ENCODE measurements at regions not wholly inside any gene's neighbourhood (a gene's known extent, or its start where the extent isn't known, plus 50 kb on each side); places are given as distances from the start of the nearest gene placed in this dataset.
"Not testable (repeated sequence)": the region's sequence is repeated elsewhere in the genome, so short reads cannot be mapped to it uniquely, and the experiment has no call there.

GRCh38 chr4:55010550-55010949 lies 114.8 kb downstream of the KDR start:
- no peaks in the 10 kb centered on the region for H3K4me1 Mint-ChIP-seq (ENCODE audit: low read depth)
- H3K27ac Mint-ChIP-seq, result no peak overlapping the region
- H3K36me3 Mint-ChIP-seq (ENCODE audit: low read depth), result no peaks in the 10 kb centered on the region
- H3K9me3 Mint-ChIP-seq, result no peaks in the 10 kb centered on the region
- intact Hi-C loops (cut with micrococcal nuclease), result no loop called here
- no peak for DNase-seq (ENCODE audit: low spot score)
- H3K27me3 Mint-ChIP-seq (ENCODE audit: insufficient read depth), result no peaks in the 10 kb centered on the region
- H3K4me3 Mint-ChIP-seq, result no peak overlapping the region

DNA sequence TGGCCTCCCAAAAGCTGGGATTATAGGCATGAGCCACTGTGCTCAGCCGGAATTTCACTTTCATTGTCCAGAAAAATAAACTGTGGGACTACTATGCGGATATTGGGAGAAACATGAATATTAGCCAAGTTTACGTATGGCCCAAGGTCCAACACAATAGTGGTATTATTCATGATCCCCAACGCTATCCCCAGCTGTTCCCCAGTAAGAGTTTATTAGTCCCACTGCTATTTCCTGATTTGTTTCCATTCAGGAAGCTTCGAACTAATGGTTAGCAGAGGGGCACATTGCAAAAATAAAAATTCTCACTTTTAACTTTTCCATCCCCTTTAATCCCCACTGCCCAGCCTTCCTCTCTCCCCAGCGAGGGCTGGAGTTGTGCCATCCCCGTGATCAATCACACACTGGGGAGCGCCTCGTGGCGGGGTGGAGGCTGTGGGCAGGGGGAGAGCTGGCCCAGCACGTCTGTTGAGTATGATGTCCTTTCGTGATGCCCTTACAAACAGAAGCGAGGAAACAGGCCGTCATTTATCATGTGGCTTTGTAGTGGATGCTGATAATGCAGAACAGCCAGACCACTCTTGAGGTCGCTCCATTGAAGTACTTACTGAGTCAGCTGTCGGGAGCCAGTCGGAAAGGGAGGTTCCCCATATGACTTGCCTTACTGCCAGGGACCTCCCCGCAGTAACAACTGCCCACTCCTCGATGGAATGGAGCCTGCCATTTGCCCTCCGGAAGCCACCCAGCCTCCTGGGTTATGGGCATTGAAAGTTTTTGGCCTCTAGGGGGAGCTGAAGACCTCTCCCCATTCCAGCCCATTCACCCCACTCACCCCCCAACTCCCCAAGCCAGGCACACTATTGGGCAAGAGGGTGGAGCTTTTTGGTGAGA lies 117.0 kb downstream of the KDR start:
- H3K36me3 Mint-ChIP-seq (ENCODE audit: low read depth), result no peaks in the 10 kb centered on the region
- no peaks in the 10 kb centered on the region for H3K27me3 Mint-ChIP-seq (ENCODE audit: insufficient read depth)
- H3K4me3 Mint-ChIP-seq, result no peak overlapping the region
- H3K9me3 Mint-ChIP-seq, result no peaks in the 10 kb centered on the region
- H3K4me1 Mint-ChIP-seq (ENCODE audit: low read depth), result no peaks in the 10 kb centered on the region
- no peak for DNase-seq (ENCODE audit: low spot score)
- no peak overlapping the region for H3K27ac Mint-ChIP-seq
- intact Hi-C loops (cut with micrococcal nuclease), result no loop called here

DNA sequence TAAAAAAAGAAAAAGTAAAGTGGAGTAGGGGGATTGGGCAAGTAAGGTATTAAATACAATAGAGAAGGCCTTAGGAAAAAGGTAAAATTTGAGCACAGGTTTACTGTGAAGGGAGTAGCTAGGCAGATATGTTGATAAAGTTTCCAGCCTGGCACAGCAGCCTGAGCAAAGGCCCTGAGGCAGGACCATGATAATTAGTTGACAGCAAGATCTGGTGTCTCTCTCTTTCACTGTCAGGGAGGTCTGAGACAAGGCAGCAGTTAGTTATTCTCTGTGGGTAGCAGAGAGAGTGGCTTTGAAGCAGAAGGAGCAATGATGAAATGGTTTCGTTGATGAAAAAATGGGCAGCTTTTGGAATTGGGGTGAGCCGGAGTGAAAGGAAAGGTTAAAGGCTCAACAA lies 119.5 kb downstream of the KDR start:
- no peak overlapping the region for H3K27ac Mint-ChIP-seq
- H3K27me3 Mint-ChIP-seq (ENCODE audit: insufficient read depth), result peaks cover 2% of the 10 kb centered on the region
- H3K4me1 Mint-ChIP-seq (ENCODE audit: low read depth), result no peaks in the 10 kb centered on the region
- no peak for DNase-seq (ENCODE audit: low spot score)
- no peak overlapping the region for H3K4me3 Mint-ChIP-seq
- H3K9me3 Mint-ChIP-seq, result no peaks in the 10 kb centered on the region
- no peaks in the 10 kb centered on the region for H3K36me3 Mint-ChIP-seq (ENCODE audit: low read depth)
- intact Hi-C loops (cut with micrococcal nuclease), result no loop called here

- no peak overlapping the region for H3K4me3 Mint-ChIP-seq
- DNase-seq (ENCODE audit: low spot score), result no peak
- no peak overlapping the region for H3K27ac Mint-ChIP-seq
- no peaks in the 10 kb centered on the region for H3K4me1 Mint-ChIP-seq (ENCODE audit: low read depth)
- peaks cover 2% of the 10 kb centered on the region for H3K27me3 Mint-ChIP-seq (ENCODE audit: insufficient read depth)
- H3K9me3 Mint-ChIP-seq, result no peaks in the 10 kb centered on the region
- no peaks in the 10 kb centered on the region for H3K36me3 Mint-ChIP-seq (ENCODE audit: low read depth)
- intact Hi-C loops (cut with micrococcal nuclease), result no loop called here
These were observed 120.6 kb downstream of the KDR start for GRCh38 chr4:55004831-55005230.

GRCh38 chr4:55002431-55002830 lies 123.0 kb downstream of the KDR start:
- Mint-ChIP-seq H3K4me3 (no peak overlapping the region), H3K27me3 (ENCODE audit: insufficient read depth) (peaks cover 2% of the 10 kb centered on the region), H3K9me3 (no peaks in the 10 kb centered on the region), H3K4me1 (ENCODE audit: low read depth) (no peaks in the 10 kb centered on the region), H3K27ac (no peak overlapping the region), H3K36me3 (ENCODE audit: low read depth) (no peaks in the 10 kb centered on the region)
- intact Hi-C loops (cut with micrococcal nuclease), result no loop called here
- DNase-seq (ENCODE audit: low spot score), result no peak

DNA sequence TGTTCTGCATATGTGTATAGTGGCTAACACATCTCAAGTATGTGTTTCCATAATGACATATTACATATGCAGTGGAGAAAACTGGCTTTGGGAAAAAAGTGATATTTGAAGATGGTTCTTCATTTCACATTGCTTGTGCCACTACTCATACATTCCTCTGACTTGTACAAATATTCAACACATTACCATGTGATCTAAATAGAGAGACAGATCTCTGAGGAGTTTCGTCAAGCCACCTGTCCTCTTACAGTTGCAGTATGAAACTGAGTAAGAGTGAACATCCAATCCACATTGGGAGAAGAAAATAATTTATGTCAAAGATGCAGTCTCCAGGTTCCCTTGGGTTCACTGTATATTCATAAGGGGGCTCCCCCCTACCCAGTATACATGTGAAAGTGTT lies 123.9 kb downstream of the KDR start:
- Mint-ChIP-seq H3K9me3 (no peaks in the 10 kb centered on the region), H3K27ac (no peak overlapping the region), H3K36me3 (ENCODE audit: low read depth) (no peaks in the 10 kb centered on the region), H3K4me3 (no peak overlapping the region), H3K27me3 (ENCODE audit: insufficient read depth) (peaks cover 2% of the 10 kb centered on the region), H3K4me1 (ENCODE audit: low read depth) (no peaks in the 10 kb centered on the region)
- DNase-seq (ENCODE audit: low spot score), result no peak
- intact Hi-C loops (cut with micrococcal nuclease), result no loop called here

- no peak for DNase-seq (ENCODE audit: low spot score)
- intact Hi-C loops (cut with micrococcal nuclease), result no loop called here
- Mint-ChIP-seq H3K36me3 (ENCODE audit: low read depth) (no peaks in the 10 kb centered on the region), H3K27me3 (ENCODE audit: insufficient read depth) (peaks cover 2% of the 10 kb centered on the region), H3K27ac (no peak overlapping the region), H3K9me3 (no peaks in the 10 kb centered on the region), H3K4me1 (ENCODE audit: low read depth) (no peaks in the 10 kb centered on the region), H3K4me3 (no peak overlapping the region)
These were observed 126.4 kb downstream of the KDR start for GRCh38 chr4:54999003-54999402.

DNA sequence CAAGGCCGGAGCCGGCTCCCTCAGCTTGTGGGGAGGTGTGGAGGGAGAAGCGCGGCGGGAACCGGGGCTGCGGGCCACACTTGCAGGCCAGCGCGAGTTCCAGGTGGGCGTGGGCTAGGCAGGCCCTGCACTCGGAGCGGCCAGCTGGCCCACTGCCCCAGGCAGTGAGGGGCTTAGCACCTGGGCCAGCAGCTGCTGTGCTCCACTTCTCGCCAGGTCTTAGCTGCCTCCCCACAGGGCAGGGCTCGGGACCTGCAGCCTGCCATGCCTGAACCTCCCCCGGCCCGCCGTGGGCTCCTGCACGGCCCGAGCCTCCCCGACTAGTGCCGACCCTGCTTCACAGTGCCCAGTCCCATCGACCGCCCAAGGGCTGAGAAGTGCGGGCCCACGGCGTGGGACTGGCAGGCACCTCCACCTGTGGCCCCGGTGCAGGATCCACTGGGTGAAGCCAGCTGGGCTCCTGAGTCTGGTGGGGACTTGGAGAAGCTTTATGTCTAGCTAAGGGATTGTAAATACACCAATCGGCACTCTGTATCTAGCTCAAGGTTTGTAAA lies 131.8 kb downstream of the KDR start:
- H3K27ac Mint-ChIP-seq; H3K4me3 Mint-ChIP-seq; H3K27me3 Mint-ChIP-seq (ENCODE audit: insufficient read depth); intact Hi-C loops (cut with micrococcal nuclease); H3K4me1 Mint-ChIP-seq (ENCODE audit: low read depth); DNase-seq (ENCODE audit: low spot score); H3K36me3 Mint-ChIP-seq (ENCODE audit: low read depth): not testable (repeated sequence)
- peaks cover 10% of the 10 kb centered on the region for H3K9me3 Mint-ChIP-seq

- no peak overlapping the region for H3K27ac Mint-ChIP-seq
- no peaks in the 10 kb centered on the region for H3K4me1 Mint-ChIP-seq (ENCODE audit: low read depth)
- DNase-seq (ENCODE audit: low spot score), result no peak
- H3K4me3 Mint-ChIP-seq, result no peak overlapping the region
- peaks cover 22% of the 10 kb centered on the region for H3K9me3 Mint-ChIP-seq
- H3K27me3 Mint-ChIP-seq (ENCODE audit: insufficient read depth), result no peaks in the 10 kb centered on the region
- H3K36me3 Mint-ChIP-seq (ENCODE audit: low read depth), result no peaks in the 10 kb centered on the region
- intact Hi-C loops (cut with micrococcal nuclease), result no loop called here
These were observed 133.1 kb downstream of the KDR start for GRCh38 chr4:54992266-54992665.

- intact Hi-C loops (cut with micrococcal nuclease), result no loop called here
- Mint-ChIP-seq H3K9me3 (peaks cover 25% of the 10 kb centered on the region), H3K27ac (no peak overlapping the region)
These were observed 136.7 kb downstream of the KDR start for GRCh38 chr4:54988655-54989054.

DNA sequence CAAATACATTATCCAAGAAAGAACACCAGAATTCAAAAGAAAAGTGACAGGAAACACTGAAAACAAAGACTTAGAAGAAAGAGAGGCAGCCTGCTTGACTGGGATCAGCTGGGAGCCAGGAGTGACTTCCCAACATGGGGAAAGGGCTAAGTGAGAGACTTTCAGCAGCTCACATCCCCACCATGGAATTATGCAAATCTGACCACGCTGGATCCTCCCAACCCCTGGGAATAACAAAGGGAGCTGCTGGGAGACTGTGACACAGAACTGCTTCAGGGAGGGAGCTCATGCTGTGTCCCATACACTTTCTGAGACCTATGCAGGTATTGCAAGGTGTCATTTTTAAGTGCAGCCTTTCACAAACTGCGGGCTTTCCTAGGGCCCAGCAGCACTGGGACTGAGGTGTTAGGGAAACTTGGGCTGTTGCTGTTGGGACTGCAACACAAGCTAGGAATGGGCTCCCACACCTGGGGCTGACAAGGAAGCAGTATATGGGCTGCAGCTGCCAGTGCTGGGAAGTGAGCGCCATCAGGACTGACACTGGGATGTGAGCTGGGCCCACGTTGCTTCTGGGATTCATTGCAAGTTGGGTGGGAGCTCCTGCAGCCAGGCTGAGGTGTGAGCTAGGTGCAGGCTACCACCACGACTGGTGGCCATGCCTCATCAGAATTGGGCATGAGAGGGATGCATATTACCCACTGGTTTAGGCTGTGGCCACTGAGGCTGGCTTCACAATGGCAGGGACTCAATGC lies 139.1 kb downstream of the KDR start:
- Mint-ChIP-seq H3K4me1 (ENCODE audit: low read depth) (no peaks in the 10 kb centered on the region), H3K27me3 (ENCODE audit: insufficient read depth) (peaks cover 2% of the 10 kb centered on the region), H3K4me3 (no peak overlapping the region), H3K9me3 (peaks cover 25% of the 10 kb centered on the region), H3K27ac (no peak overlapping the region), H3K36me3 (ENCODE audit: low read depth) (no peaks in the 10 kb centered on the region)
- no peak for DNase-seq (ENCODE audit: low spot score)
- intact Hi-C loops (cut with micrococcal nuclease), result no loop called here

More at GRCh38 chr4:54988655-54989054, 136.7 kb downstream of the KDR start:
- DNase-seq (ENCODE audit: low spot score), result no peak
- no peak overlapping the region for H3K4me3 Mint-ChIP-seq
- H3K36me3 Mint-ChIP-seq (ENCODE audit: low read depth), result no peaks in the 10 kb centered on the region
- H3K27me3 Mint-ChIP-seq (ENCODE audit: insufficient read depth), result no peaks in the 10 kb centered on the region
- no peaks in the 10 kb centered on the region for H3K4me1 Mint-ChIP-seq (ENCODE audit: low read depth)

DNA sequence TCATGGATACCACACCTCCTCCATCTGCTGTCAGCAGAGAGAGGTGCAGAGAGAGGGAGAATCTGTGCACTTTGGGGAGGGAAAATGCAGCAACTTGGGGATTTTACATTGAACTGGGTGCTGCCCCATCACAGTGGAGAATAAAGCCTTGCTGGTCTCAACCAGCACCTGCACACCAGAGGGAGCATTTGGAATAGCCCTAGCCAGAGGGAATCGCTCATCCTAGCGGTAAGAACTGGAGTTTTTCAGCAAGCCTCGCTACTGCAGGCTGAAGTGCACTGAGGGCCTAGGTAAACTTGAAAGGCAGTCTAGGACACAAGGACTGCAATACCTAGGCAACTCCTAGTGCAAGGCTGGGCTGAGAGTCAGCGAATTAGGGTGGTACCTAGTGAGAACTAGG lies 148.7 kb downstream of the KDR start:
- Mint-ChIP-seq H3K9me3 (no peaks in the 10 kb centered on the region), H3K27ac (no peak overlapping the region), H3K27me3 (ENCODE audit: insufficient read depth) (peaks cover 4% of the 10 kb centered on the region), H3K4me1 (ENCODE audit: low read depth) (no peaks in the 10 kb centered on the region), H3K4me3 (no peak overlapping the region), H3K36me3 (ENCODE audit: low read depth) (no peaks in the 10 kb centered on the region)
- intact Hi-C loops (cut with micrococcal nuclease), result loop anchor here (10.0 kb wide), 1 partner anchor 588 kb away; no protein-coding TSS in a partner anchor
- no peak for DNase-seq (ENCODE audit: low spot score)

DNA sequence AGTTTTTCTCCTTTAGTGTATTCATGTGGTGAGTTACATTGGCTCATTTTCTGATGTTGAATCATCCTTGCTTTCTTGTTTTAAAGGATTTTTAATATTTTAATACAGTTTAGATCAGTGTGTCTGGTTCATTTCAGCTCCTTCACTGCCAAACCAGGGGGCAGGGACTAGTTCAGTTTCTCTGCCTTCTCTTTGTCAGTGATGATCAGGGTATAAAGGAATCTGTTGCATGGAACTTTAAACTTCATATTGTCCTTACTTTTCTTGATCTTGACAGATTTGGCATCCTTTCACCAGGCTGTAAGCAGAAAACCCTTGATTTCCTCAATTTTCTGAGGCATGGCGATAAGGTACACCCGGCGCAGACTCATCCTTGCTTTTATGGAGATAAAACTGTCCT lies 149.4 kb downstream of the KDR start:
- DNase-seq (ENCODE audit: low spot score), result no peak
- Mint-ChIP-seq H3K4me1 (ENCODE audit: low read depth) (no peaks in the 10 kb centered on the region), H3K27ac (no peak overlapping the region), H3K36me3 (ENCODE audit: low read depth) (no peaks in the 10 kb centered on the region), H3K4me3 (no peak overlapping the region), H3K9me3 (no peaks in the 10 kb centered on the region), H3K27me3 (ENCODE audit: insufficient read depth) (peaks cover 4% of the 10 kb centered on the region)
- intact Hi-C loops (cut with micrococcal nuclease), result loop anchor here (10.0 kb wide), 1 partner anchor 589 kb away; no protein-coding TSS in a partner anchor

Data from activated T-helper 1 cell treated with anti-CD3 and anti-CD28 coated beads, Interleukin-12 subunit alpha, Interleukin-12 subunit beta, Interleukin-2, Interleukin-4 antibody, amounts not matched to agents 30 ng/mL and 10 ng/mL and 1 ng/mL, durations not matched to agents 14 hours and 24 hours and 36 hours (primary cell).